GM21447 (cell line): ENCODE measurements at regions not wholly inside any gene's neighbourhood (a gene's known extent, or its start where the extent isn't known, plus 50 kb on each side); places are given as distances from the start of the nearest gene placed in this dataset.

Experiments
- ATAC-seq: cut with Tn5 transposase; IDR thresholded peaks from one replicate; pipeline ENCODE4 v1.9.1; 2021; ENCODE audit not compliant: unreplicated experiment

DNA sequence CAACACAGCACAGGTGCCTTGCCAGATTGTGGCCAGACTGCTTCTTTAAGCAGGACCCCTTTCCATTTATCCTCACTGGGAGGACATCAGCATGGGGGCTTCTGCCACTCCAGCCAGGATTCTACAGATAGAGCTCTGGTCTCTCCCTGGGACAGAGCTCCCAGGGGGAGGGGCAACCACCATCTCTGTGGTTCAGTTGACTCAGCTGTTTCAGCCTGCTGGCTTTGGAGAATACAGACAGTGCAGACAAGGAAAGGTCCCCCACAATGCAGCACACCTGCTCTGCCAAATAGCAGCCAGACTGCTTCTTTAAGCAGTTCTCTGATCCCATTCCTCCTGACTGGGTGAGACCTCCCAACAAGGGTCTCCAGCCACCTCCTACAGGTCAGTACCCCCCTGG lies 132.8 kb downstream of the OR2K2 start:
- ATAC-seq, result no peak

DNA sequence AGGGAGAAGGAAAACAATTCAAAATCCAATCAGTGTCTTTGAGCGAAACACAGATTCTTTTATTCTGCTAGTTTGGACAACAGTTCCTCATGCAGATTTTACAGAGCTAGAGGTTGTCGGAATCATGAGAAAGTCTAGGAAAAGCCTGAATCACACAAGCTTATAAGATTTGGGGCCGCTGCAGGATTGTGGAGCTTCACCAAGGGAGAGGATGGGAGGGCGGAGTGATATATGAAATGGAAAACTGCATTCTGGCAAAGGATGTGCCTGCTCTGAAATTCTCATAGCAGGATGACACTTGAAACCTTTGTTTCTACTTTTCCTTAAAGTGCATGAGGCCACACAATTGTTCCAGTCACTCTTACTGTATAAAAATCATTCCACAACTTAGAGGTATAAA lies 134.3 kb downstream of the OR2K2 start:
- ATAC-seq, result no peak

DNA sequence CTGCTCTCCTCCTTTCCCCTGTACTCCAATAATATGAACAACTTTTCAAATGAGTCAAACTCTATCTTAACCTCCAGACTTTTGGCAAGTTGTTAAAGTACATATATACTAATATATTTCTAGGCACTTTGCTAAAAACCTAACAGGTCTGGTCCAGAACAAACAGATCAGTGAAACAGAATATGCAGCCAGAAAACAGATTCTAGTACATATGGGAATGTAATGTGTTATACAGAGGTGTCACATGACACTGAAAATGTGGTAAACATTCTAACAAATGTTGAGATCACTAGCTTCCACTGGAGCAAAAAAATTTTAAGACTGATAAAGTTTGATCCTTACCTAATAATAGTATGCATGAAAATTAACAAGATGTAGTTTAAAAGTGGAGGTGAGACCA lies 136.9 kb downstream of the OR2K2 start:
- ATAC-seq, result no peak

DNA sequence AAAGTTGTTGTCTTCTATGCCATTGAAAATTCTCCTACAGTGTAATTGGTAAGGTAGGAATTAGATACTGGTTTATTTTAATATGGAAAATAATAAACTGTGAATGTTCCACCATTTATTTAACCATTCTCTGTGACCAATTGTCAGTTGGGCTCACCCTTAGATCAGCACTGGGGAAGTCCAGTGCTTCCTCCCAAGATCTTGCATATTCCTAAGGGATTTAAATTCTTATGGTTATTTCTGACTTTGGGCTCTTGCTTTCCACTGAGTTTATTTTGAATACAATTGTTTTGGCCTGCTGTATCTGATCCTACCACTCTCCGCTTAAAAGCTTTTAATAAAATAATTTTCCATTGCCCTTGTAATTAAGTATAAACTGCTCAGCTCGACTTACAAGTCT lies 137.4 kb downstream of the OR2K2 start:
- no peak for ATAC-seq

DNA sequence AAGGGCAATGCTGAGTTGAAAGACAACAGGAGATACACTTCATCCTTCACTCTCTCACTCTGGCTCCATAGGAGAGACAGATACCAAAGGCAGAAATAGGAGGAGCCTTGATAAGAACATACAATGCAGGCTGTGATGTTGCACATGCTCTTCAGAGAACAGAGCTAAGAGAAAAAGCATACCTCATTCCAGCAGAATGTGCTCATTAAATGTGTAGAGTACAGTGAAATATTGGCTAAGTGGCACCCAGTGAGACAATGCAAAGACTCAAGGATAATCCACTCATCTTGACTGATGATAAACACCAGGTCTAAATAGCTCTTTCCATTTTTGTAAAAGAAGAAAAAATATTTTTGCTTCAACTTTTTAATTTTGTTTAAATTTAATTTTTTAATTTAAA lies 139.7 kb downstream of the OR2K2 start:
- no peak for ATAC-seq

DNA sequence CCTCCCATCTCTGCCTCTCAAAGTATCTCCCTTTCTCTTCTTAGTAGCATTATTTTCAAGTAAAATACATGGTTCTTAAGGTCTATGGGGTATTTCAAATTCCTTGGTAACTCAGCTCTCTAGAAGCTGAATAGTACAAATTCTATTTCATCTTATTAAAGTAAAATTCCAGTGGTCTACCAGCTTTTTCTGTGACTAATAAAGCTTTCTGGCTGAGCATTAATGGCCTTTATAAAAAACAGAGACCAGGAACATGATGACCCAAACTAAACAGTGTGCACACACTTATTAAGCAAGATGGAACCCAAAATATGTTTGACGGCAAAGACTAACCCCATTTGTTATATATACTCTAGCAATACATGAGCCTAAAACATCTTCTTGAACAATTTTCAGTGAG lies 142.6 kb downstream of the OR2K2 start:
- no peak for ATAC-seq

DNA sequence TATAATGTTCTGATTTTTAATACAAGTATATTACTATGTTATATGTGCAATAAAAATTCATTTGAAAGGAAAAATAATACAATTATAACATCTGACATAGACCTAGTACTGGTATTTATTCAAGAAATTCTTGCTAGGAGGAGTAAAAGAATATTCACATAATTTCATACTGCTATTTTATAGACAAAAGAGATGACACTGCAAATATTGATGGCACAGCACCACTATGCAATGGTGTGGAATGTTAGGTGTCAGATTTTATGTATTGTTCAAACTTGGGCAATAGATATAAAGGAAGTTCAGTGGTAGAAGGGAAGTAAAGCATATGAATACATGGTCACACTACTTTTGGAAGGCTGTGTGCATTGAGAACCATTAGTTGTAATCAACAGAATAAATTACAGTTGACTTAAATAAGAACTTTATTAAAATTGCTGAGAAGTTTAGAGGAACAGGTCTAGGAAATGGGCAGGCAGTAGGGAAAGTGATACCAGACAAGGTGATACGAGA lies 143.9 kb downstream of the OR2K2 start:
- ATAC-seq, result no peak

DNA sequence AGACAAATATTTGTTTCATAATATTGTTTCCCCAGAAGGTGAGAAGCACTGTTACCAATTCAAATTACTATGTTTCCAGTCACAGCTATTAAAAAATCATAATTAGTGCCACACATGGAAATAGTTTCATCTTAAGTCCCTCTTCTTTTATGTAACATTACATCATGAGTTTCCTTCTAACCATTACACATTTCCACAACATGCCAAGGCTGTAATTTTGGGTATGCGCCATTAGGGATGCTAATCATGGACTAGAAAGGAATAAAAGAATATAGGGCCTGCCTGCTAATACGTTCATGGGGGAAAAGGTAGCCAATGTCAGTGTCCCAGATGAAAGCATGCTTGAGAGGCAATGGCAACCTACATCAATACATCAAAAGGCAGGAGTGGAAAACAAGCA lies 142.5 kb upstream of the LPAR1 start:
- ATAC-seq, result no peak

DNA sequence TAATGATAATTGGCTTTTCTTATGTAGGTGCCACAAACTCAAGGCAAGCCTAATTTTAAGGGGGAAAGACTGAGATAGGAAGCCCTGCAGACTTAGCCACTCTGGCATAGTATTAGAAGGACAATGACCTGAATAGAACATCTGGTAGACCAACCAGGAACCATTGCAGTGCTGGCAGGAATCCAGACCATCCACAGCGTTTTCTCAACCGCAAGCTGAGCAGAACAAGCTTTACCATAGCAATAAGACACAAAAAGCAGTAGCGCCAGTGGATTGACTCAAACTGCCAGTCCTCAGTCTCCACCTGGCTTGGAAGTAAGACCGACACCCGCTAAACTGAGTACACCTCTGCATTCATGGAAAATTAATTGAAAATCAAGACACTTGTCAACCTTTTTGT lies 141.3 kb upstream of the LPAR1 start:
- ATAC-seq, result peak; percentile 58

DNA sequence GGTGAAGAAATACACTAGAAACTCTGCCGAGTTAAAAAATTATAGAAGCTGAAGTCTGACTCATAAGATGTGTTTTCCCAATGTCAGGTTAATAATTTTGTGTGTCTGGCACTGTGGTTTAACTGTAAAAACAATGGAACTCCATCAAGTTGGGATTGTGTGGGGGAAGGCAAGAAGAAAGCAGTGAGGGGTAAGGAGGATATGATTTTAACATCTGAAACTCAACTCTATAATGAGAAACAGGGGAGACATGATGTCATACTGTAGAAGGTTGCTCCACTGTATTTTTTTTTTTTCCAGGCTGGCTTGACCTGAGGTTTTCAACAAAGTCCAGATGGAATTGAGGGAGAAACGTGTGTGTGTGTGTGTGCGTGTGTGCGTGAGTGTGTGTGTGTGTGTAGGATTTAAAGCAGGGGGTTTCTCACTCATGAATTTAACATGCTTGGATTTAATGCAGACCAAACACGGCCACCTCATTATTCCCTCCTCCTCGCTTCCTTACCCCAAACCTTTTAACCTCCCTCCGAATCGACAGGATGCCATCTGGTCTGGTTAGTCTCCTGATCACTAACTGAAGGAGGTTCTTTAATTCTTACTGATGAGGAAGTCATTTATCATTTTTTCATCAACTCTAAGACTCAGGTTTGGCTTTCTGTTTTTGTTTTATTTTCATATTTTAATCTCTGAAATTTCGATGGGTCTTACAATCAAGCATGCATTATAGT lies 140.2 kb upstream of the LPAR1 start:
- no peak for ATAC-seq

DNA sequence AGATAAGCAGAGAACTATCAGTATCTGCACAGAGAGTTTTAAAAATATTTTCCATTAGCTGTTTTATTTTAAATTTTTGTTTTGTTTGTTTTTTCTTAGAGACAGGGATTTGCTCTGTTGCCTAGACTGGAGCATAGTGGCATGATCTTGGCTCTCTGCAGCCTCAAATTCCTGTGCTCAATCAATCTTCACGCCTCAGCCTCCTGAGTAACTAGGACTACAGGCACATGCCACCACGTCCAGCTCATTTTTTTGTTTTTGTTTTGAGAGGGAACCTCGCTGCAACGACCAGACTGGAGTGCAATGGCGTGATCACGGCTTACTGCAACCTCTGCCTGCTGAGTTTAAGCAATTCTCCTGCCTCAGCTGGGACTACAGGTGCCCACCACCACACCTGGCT lies 138.2 kb upstream of the LPAR1 start:
- no peak for ATAC-seq

DNA sequence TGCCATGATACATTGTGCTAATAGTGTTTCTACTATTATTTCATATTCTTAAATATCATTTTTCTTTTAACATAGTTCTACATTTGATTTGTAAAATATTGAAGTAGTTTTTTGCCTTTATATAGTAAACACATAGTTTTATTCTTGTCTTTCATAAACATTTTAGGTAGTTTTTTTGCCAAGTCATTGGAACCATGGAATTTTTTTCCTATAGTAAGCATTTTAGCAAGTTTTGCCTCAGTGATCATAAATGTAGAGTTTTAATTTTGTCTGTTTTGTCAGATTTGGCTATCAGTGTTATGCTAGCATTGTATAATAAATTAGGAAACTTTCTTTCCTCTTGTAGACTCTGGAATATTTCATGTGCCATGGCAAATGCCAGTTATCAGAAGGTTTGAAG lies 137.1 kb upstream of the LPAR1 start:
- ATAC-seq, result no peak

DNA sequence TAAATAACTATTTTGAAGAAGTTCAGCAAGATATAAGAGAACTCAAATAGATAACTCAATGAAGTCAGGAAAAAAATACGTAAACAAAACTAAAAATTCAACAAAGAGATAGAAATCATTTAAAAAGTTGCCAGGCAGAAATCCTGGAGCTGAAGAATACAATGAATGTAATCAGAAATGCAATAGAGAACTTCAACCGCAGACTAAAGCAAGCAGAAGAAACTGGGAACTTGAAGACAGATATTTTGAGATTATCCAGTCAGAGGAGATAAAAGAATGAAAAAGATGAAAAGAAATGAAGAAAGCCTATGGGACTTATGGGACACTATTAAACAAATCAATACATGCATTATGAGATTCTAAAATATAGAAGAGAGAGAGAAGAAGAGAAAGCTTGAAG lies 129.1 kb upstream of the LPAR1 start:
- ATAC-seq, result no peak

DNA sequence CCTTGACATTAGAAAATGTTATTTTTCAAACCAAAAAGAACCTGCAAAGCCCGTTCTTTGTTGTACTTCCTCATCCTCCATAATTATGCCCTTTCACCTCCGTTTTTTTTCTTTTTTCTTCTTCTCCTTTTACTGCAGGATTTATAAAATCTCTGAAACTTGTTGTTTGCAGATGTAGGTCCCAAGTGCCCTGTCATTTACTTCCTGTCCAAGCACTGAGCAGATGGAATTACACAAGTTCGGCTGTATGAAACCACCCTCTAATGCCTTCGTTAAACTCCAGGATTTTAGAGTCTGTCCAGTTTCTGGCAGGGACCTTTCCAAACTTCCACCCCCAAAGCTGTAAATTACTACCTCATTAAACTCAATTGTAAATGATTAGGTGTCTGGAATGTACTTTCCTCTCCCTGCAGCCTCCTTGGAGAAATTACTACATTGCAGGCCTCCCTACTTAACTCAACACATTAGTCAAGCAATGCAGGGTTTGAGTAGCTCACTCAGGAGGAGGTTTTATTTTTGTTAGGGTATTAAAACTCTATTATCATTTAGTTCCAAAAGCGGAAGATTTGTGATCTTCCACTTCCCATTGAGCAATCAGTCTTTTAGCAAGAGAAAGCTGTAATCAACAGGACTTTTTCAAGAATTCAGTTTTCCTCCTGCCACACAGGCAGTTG lies 125.6 kb upstream of the LPAR1 start:
- ATAC-seq, result no peak

DNA sequence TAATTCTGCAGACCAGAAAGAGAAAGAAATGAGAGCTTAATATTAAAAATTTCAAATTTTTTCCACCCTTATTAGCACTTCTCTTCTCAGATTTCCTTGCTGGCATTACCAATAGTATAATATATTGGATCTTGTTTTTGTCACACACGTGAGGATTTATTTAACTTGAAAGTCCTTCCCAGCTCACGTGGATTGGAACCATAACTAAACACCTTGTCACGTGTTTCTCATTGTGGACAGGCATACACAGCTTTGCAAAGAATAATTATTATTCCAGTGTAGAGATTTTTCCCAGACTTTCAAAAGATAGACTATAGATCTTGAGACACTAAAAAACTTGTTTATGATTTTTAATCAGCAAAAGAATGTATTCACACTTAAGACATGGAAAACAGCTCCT lies 123.8 kb upstream of the LPAR1 start:
- ATAC-seq, result no peak

DNA sequence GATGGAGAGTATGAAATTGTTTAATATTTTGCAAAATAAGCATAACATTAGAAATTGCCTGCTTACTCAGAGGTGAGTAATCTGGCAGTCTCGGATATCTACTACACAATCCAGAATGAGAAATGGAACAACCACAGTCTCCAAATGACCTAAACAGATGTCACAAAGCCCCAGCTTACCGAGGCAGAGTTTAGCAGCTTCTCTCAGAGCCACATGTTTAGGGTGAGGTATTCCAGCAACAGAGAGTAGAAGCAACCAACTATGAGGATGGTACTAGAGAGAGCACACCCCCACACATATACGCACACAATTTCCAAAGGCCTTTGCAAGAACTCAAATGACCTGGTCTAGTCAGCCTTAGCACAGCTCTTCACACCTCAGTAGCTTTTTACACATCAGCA lies 122.7 kb upstream of the LPAR1 start:
- ATAC-seq, result no peak

DNA sequence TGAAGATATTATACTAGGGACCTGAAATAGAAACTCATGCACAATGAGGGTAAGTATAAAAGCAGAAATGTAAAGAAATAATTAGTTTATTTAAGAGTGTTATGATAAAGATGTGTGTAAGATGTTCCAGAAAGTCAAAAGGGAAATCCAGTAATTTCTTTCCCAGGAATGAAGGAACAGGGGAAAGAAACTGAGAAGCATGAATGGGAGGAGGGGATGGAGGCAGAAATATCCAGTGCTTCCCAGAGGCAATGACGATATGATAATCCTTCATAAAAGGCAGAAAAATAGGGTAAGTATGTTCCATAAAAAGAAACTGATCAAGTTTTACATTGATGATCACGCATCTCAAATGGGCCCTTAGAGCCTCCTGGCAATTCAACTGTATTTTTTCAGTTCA lies 120.7 kb upstream of the LPAR1 start:
- no peak for ATAC-seq

DNA sequence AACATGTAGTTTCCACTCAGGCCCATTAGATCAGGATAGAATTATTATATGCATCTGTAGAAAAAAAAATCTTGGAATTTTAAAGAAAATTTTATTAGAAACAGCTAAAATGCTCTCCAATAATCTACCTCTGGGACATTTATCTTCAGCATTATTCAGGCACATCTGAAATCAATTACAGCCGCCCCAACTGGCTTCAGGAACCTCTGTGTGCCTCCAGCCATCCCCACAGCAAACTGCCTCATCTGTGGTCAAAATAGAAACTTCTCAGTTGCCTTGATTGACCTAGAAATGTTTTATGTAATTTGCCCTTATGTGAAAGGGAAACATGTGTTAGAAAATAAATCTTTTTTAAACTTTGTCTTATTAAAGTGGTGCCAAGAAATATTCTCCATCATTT lies 120.1 kb upstream of the LPAR1 start:
- ATAC-seq, result no peak

DNA sequence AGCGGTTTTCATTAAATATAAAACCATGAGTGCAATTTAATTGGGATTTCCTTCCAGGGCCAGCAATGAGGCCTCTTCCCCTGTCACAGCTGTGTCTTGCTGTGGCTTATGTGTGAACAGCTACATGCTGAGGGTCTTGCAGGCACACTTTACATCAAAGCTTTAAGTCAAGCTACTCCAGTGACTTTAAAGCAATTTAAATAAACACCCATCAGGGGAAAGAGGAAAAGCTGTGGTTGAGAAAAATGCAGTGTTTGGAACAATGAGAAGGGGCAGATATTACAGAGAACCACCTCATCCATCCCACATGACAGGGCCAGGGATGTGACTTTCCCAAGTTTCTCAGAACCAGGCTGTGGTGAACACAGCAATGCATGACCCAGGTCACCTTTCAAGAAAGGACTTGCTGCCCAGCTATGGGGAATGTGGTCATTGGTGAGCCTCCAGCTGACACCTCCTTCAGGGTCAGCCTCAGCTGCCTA lies 115.9 kb upstream of the LPAR1 start:
- ATAC-seq, result no peak

DNA sequence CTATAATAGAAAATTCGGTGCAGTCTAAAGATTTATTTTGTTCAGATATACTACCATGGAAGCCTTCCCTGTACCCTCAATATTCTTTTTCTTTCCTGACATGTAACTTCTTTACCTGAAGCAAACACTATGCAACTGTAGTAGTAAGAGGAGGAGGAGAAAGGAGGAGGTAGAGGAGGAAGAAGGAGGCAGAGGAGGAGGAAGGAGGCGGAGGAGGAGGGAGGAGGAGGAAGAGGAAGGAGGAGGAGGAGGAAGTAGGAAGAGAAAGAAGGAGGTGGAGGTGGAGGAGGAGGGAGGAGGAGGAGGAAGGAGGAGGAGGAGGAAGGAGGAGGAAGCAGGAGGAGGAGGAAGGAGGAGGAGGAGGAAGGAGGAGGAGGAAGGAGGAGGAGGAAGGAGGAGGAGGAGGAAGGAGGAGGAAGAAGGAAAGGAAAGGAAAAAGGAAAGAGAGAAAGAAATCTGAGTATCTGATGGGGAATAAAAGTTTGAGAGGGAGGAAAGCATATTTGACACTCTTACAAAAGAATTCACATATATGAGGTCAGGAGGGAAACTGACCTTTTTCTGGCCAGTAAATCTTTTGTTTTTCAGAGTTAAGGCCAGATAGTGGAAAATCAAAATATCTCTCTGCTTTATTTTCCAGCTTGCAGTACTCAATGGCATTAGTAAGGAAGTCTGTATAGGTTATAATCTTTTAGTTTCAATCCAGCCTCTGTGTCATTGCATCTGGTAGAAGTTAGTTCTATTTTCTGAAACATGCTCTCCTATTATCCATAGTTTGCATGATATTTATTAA lies 114.5 kb upstream of the LPAR1 start:
- ATAC-seq, result no peak

DNA sequence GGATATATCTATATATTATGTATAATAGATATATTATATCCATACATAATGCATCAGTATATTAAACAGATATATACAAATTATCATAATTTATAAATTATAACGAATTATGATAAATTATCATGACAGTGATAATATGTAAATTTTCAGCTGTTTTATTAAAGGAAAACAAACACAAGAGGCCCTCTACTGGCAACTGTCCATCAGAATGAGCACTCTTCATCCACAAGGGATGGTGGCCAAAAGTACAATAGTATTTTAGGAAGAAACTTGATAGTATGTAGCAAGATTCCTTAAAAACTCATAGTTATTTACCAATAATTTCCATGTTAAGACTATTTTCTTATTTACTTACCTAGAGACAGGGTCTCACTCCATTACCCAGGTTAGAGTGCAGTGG lies 113.3 kb upstream of the LPAR1 start:
- no peak for ATAC-seq

DNA sequence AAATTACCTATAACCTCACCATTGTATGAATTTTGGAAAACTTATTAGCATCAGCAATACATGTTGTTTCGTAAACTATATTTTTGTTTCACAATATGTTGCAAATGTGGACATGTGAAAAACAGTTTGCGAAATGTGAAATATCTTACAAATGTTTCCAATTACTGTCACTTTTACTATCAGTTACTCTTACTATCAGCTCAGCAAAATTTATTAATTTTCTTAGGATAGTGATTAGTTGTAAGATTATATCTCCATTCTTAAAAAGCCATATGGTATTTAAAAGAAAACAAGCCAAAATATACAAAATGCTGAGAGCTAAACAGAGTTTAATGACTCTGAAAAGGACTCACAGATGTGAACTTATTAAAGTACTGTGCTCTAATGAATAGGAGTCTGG lies 111.9 kb upstream of the LPAR1 start:
- ATAC-seq, result no peak
